Endodermal cell (in vitro differentiated cells): ENCODE measurements at regions not wholly inside any gene's neighbourhood (a gene's known extent, or its start where the extent isn't known, plus 50 kb on each side); places are given as distances from the start of the nearest gene placed in this dataset.

ENCODE experiments used
- DNase-seq: peaks from one replicate; pipeline ENCODE4 v3.0.0-alpha.2; 2017
- H3K27ac ChIP-seq: 2 replicates; pipeline ENCODE4 v1.5.1; 2013; ENCODE audit warnings: mild to moderate bottlenecking, low read depth, low read length, moderate library complexity
- H3K27me3 ChIP-seq: 2 replicates; pipeline ENCODE4 v1.6.1; 2013; ENCODE audit warnings: mild to moderate bottlenecking, low read length, moderate library complexity; ENCODE audit not compliant: insufficient read depth, control insufficient read depth, poor library complexity, severe bottlenecking
- H3K36me3 ChIP-seq: 2 replicates; pipeline ENCODE4 v1.7.0; 2013; ENCODE audit warnings: mild to moderate bottlenecking, low read length, moderate library complexity; ENCODE audit not compliant: control insufficient read depth, insufficient read depth
- H3K4me1 ChIP-seq: one replicate; pipeline ENCODE4 v1.7.0; 2013; ENCODE audit warnings: low read length; ENCODE audit not compliant: control insufficient read depth, insufficient read depth
- H3K4me3 ChIP-seq: 2 replicates; pipeline ENCODE4 v1.5.1; 2013; ENCODE audit warnings: mild to moderate bottlenecking, low read length, moderate library complexity
- H3K9ac ChIP-seq: 2 replicates; pipeline ENCODE4 v1.6.1; 2013; ENCODE audit warnings: mild to moderate bottlenecking, low read length, moderate library complexity; ENCODE audit not compliant: poor library complexity, severe bottlenecking; ENCODE audit errors: extremely low read depth
- H3K9me3 ChIP-seq: 2 replicates; pipeline ENCODE4 v1.6.1; 2013; ENCODE audit warnings: mild to moderate bottlenecking, low read length, moderate library complexity; ENCODE audit not compliant: control insufficient read depth
- H3K27ac Mint-ChIP-seq: 2 replicates; pipeline ENCODE4 v1.8.0; 2020; ENCODE audit warnings: mixed read lengths
- H3K27me3 Mint-ChIP-seq: 2 replicates; pipeline ENCODE4 v1.8.0; 2021; ENCODE audit warnings: mild to moderate bottlenecking, mixed read lengths; ENCODE audit not compliant: insufficient read depth
- H3K36me3 Mint-ChIP-seq: 2 replicates; pipeline ENCODE4 v1.8.0; 2020; ENCODE audit warnings: low read depth, mixed read lengths
- H3K4me1 Mint-ChIP-seq: 2 replicates; pipeline ENCODE4 v1.8.0; 2020; ENCODE audit warnings: mixed read lengths
- H3K4me3 Mint-ChIP-seq: 2 replicates; pipeline ENCODE4 v1.8.0; 2020; ENCODE audit warnings: mild to moderate bottlenecking, moderate library complexity, mixed read lengths
- H3K9me3 Mint-ChIP-seq: 2 replicates; pipeline ENCODE4 v1.8.0; 2020; ENCODE audit warnings: mild to moderate bottlenecking, mixed read lengths
- CTCF ChIP-seq: fragments of 200-600 bp; sonication (generic); conservative IDR thresholded peaks from 2 replicates; pipeline ENCODE4 v1.5.0; 2021; ENCODE audit warnings: antibody characterized with exemption, mild to moderate bottlenecking
- WGBS, 2 experiments: methylation state at CpG; one replicate each; pipeline versions ENCODE4 v1.1.5 to v1.1.7; 2013; ENCODE audit warnings: missing lambda C conversion rate in 2 of 2, mixed read lengths in 1 of 2; ENCODE audit not compliant: insufficient coverage in 1 of 2, insufficient read length in 1 of 2; 5-methylcytosine and 5-hydroxymethylcytosine counted together

DNA sequence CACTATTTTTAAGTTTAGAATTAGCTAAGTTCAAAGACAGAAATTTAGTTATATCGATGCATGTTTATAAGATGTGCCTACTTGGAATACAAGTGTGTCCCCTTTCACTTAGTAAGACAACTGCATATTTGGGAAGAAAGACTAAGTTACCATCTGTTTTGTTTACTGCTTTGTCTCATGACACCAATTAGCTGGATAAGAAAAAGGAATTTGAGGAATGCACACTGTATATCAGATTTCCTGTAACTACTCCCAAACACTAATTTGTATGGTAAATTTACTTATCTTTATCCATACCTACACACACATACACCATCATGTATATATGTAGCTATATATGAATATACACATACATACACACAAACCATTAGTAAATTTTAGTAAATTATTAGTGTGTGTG, 1442.8 kb upstream of the IGFBP7 start:
- Mint-ChIP-seq H3K4me3 (no peak overlapping the region), H3K27ac (peak overlapping the region; percentile 6), H3K36me3 (no peaks in the 10 kb centered on the region), H3K27me3 (no peaks in the 10 kb centered on the region), H3K4me1 (peaks cover 11% of the 10 kb centered on the region), H3K9me3 (no peaks in the 10 kb centered on the region)
- no peak overlapping the region for H3K27ac ChIP-seq
- peaks cover 5% of the 10 kb centered on the region for H3K9me3 ChIP-seq
- no peak overlapping the region for H3K9ac ChIP-seq
- no peaks in the 10 kb centered on the region for H3K36me3 ChIP-seq
- H3K4me1 ChIP-seq: peaks cover 6% of the 10 kb centered on the region
- no peak for TF ChIP-seq CTCF
- DNase-seq: no peak
- no peak overlapping the region for H3K4me3 ChIP-seq
- no peaks in the 10 kb centered on the region for H3K27me3 ChIP-seq
- WGBS, 2 experiments: 88 to 95% methylated on average over 1 of the region's 1 CpG

- Mint-ChIP-seq H3K27ac (no peak overlapping the region), H3K4me3 (no peak overlapping the region), H3K9me3 (no peaks in the 10 kb centered on the region), H3K27me3 (no peaks in the 10 kb centered on the region), H3K36me3 (no peaks in the 10 kb centered on the region), H3K4me1 (peaks cover 11% of the 10 kb centered on the region)
- peak; percentile 53 for DNase-seq
- H3K27ac ChIP-seq: no peak overlapping the region
- H3K9me3 ChIP-seq: peaks cover 5% of the 10 kb centered on the region
- H3K27me3 ChIP-seq: no peaks in the 10 kb centered on the region
- H3K4me1 ChIP-seq: peaks cover 6% of the 10 kb centered on the region
- no peak overlapping the region for H3K9ac ChIP-seq
- H3K36me3 ChIP-seq: no peaks in the 10 kb centered on the region
- no peak for TF ChIP-seq CTCF
- H3K4me3 ChIP-seq: no peak overlapping the region
These were observed 1441.5 kb upstream of the IGFBP7 start for GRCh38 chr4:58551676-58552075.

DNA sequence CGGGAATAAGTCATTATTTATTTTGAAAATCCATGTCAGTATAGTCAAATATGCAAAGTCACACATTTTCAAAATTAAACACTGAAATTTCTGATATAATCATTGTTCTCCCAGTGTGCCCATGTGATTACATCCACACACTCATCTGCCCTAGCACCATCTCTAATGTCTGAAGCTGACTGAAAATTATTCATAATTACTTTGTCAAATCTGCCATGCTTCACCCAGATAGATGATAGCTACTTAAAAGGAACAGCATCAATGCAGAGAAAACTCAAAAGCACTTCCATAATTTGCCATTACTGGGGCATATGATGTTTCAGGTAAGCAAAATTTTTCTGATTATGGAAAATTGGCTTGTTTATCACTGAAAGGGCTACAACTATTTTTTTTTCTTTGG, 1433.3 kb upstream of the IGFBP7 start:
- 100% methylated on average over 1 of the region's 1 CpG; no CpG with 5 or more reads in 1 of the 2 experiments for WGBS, 2 experiments
- Histone ChIP-seq H3K27me3 (no peaks in the 10 kb centered on the region), H3K4me1 (no peaks in the 10 kb centered on the region), H3K9me3 (no peaks in the 10 kb centered on the region), H3K27ac (no peak overlapping the region), H3K9ac (no peak overlapping the region), H3K4me3 (no peak overlapping the region), H3K36me3 (no peaks in the 10 kb centered on the region)
- no peak overlapping the region for H3K27ac Mint-ChIP-seq
- no peaks in the 10 kb centered on the region for H3K4me1 Mint-ChIP-seq
- H3K36me3 Mint-ChIP-seq: no peaks in the 10 kb centered on the region
- H3K9me3 Mint-ChIP-seq: no peaks in the 10 kb centered on the region
- DNase-seq: no peak
- no peaks in the 10 kb centered on the region for H3K27me3 Mint-ChIP-seq
- H3K4me3 Mint-ChIP-seq: no peak overlapping the region
- no peak for TF ChIP-seq CTCF
